HCT116 (cell line): ENCODE measurements at regions not wholly inside any gene's neighbourhood (a gene's known extent, or its start where the extent isn't known, plus 50 kb on each side); places are given as distances from the start of the nearest gene placed in this dataset.

Source experiments
- ATAC-seq: fragments of 200-7000 bp; cut with Tn5 transposase; 2 replicates; pipeline ENCODE4 v1.9.1; 2020; ENCODE audit warnings: mild to moderate bottlenecking, moderate library complexity
- BruUV-seq: library from RNA; stranded (reverse); fragments of 400-500 nt; replicated peaks from 2 replicates; lab custom pipeline; 2021; lab: Mats Ljungman, UMichigan
- CTCF ChIA-PET: fragments of 300-600 bp; sonication (Branson Sonifier 250); formaldehyde crosslinking; loops from one replicate; lab custom pipeline; 2021; ENCODE audit warnings: antibody characterized with exemption; lab: Charles Lee
- POLR2A ChIA-PET: fragments of 300-600, 350-600 bp; sonication (Branson Sonifier 250); formaldehyde crosslinking; loops from one replicate; lab custom pipeline; 2021; ENCODE audit warnings: antibody characterized with exemption; lab: Charles Lee
- RAD21 ChIA-PET, 2 experiments: fragments of 300-600 bp; sonication (Branson Sonifier 250); formaldehyde crosslinking; loops; one replicate each; lab custom pipeline; 2023; ENCODE audit warnings: low total read pairs in 2 of 2; ENCODE audit not compliant: uncharacterized antibody in 2 of 2, unreplicated experiment in 2 of 2, low non-redundant PET in 1 of 2; lab: Charles Lee
- DNase-seq: peaks from one replicate; pipeline ENCODE4 v3.0.0-alpha.2; 2010; ENCODE audit warnings: low read depth, low spot score
- H2AFZ ChIP-seq: fragments of 200-600 bp; shearing (Covaris generic), sonication (generic); 2 replicates; pipeline ENCODE4 v1.6.1; 2017; ENCODE audit warnings: low read depth, mixed run types, mixed read lengths, antibody characterized with exemption, low read length; ENCODE audit not compliant: poor library complexity, severe bottlenecking
- H3K27ac ChIP-seq: 2 replicates; pipeline ENCODE4 v1.5.1; 2012; ENCODE audit warnings: low read depth, low read length
- H3K27me3 ChIP-seq: fragments of 200-600 bp; sonication (generic); 2 replicates; pipeline ENCODE4 v1.6.1; 2016; ENCODE audit warnings: mixed run types, low read length, mixed read lengths; ENCODE audit not compliant: insufficient read depth
- H3K36me3 ChIP-seq, 2 experiments: fragments of 200-500 bp in 1 of 2; fragments of 200-600 bp in 1 of 2; sonication (Bioruptor generic) in 1 of 2; sonication (generic) in 1 of 2; 2 replicates each; pipeline versions ENCODE4 v1.5.1 to v1.6.1; 2014 to 2016; ENCODE audit warnings: low read length in 2 of 2, inconsistent platforms in 1 of 2, mixed read lengths in 1 of 2, mixed run types in 1 of 2; ENCODE audit not compliant: insufficient read depth in 2 of 2, control insufficient read depth in 1 of 2
- H3K4me1 ChIP-seq, 2 experiments: fragments of 200-600 bp in 1 of 2; sonication (generic) in 1 of 2; 2 replicates each; pipeline versions ENCODE4 v1.5.1 to v1.6.1; 2012 to 2017; ENCODE audit warnings: low read length in 2 of 2, inconsistent platforms in 1 of 2, mild to moderate bottlenecking in 1 of 2, mixed read lengths in 1 of 2, mixed run types in 1 of 2, moderate library complexity in 1 of 2; ENCODE audit not compliant: insufficient read depth in 2 of 2, control insufficient read depth in 1 of 2
- H3K4me2 ChIP-seq: fragments of 200-600 bp; sonication (generic); 2 replicates; pipeline ENCODE4 v1.6.1; 2017; ENCODE audit warnings: mixed run types, low read length, mixed read lengths
- H3K4me3 ChIP-seq, 2 experiments: fragments of 200-600 bp in 1 of 2; sonication (generic) in 1 of 2; replicated peaks in 1 of 2; 2 replicates each; pipeline ENCODE4 v1.5.1; 2011 to 2016; ENCODE audit warnings: low read length in 2 of 2, control low read depth in 1 of 2, low read depth in 1 of 2, mild to moderate bottlenecking in 1 of 2, mixed read lengths in 1 of 2, mixed run types in 1 of 2
- H3K79me2 ChIP-seq: fragments of 200-600 bp; sonication (generic); 2 replicates; pipeline ENCODE4 v1.6.1; 2017; ENCODE audit warnings: mild to moderate bottlenecking, mixed run types, low read length, moderate library complexity, mixed read lengths; ENCODE audit not compliant: insufficient read depth
- H3K9ac ChIP-seq: fragments of 200-600 bp; sonication (generic); 2 replicates; pipeline ENCODE4 v1.6.1; 2016; ENCODE audit warnings: low read length, mixed read lengths
- H3K9me2 ChIP-seq: fragments of 200-600 bp; sonication (generic), shearing (Covaris generic); 2 replicates; pipeline ENCODE4 v1.6.1; 2017; ENCODE audit warnings: mixed run types, mild to moderate bottlenecking, moderate library complexity; ENCODE audit not compliant: insufficient read depth
- H3K9me3 ChIP-seq, 2 experiments: fragments of 200-500 bp in 1 of 2; fragments of 200-600 bp in 1 of 2; sonication (Bioruptor generic) in 1 of 2; sonication (generic) in 1 of 2; 2 replicates each; pipeline ENCODE4 v1.6.1; 2014 to 2017; ENCODE audit warnings: low read length in 2 of 2, mixed read lengths in 2 of 2, inconsistent platforms in 1 of 2, low read depth in 1 of 2, mild to moderate bottlenecking in 1 of 2, mixed run types in 1 of 2, moderate library complexity in 1 of 2; ENCODE audit not compliant: control insufficient read depth in 1 of 2, insufficient read depth in 1 of 2
- H4K20me1 ChIP-seq: fragments of 200-600 bp; sonication (generic), shearing (Covaris generic); 2 replicates; pipeline ENCODE4 v1.6.1; 2017; ENCODE audit warnings: mixed run types, mild to moderate bottlenecking, moderate library complexity; ENCODE audit not compliant: insufficient read depth
- ATF3 ChIP-seq: IDR thresholded peaks from 2 replicates; pipeline ENCODE4 v1.6.1; 2012
- CEBPB ChIP-seq: IDR thresholded peaks from 2 replicates; pipeline ENCODE4 v1.6.1; 2012; ENCODE audit warnings: low read depth
- CTCF ChIP-seq, 3 experiments: fragments of 200-600 bp in 1 of 3; sonication (generic) in 1 of 3; IDR thresholded peaks in 2 of 3; conservative IDR thresholded peaks in 1 of 3; 2 replicates each; pipeline ENCODE4 v1.5.1; 2012 to 2017; ENCODE audit warnings: low read depth in 2 of 3, low read length in 2 of 3, antibody characterized with exemption in 1 of 3, borderline replicate concordance in 1 of 3, control low read depth in 1 of 3, mild to moderate bottlenecking in 1 of 3, mixed read lengths in 1 of 3, mixed run types in 1 of 3, moderate library complexity in 1 of 3; ENCODE audit not compliant: insufficient read depth in 1 of 3
- EGR1 ChIP-seq: IDR thresholded peaks from 2 replicates; pipeline ENCODE4 v1.6.1; 2012; ENCODE audit warnings: low read depth
- ELF1 ChIP-seq: IDR thresholded peaks from 2 replicates; pipeline ENCODE4 v1.6.1; 2012; ENCODE audit warnings: low read depth, borderline replicate concordance
- EZH2 ChIP-seq: fragments of 200-600 bp; sonication (generic); IDR thresholded peaks from 2 replicates; pipeline ENCODE4 v1.6.1; 2017; ENCODE audit warnings: antibody characterized with exemption, mixed run types
- EZH2phosphoT487 ChIP-seq: fragments of 200-600 bp; IDR thresholded peaks from 2 replicates; pipeline ENCODE4 v1.6.1; 2018; ENCODE audit warnings: antibody characterized with exemption, borderline replicate concordance
- FOSL1 ChIP-seq: IDR thresholded peaks from 2 replicates; pipeline ENCODE4 v1.6.1; 2012; ENCODE audit warnings: low read depth
- JUND ChIP-seq: IDR thresholded peaks from 2 replicates; pipeline ENCODE4 v1.6.1; 2012
- POLR2A ChIP-seq: IDR thresholded peaks from 2 replicates; pipeline ENCODE4 v1.7.0; 2011; ENCODE audit warnings: borderline replicate concordance; ENCODE audit not compliant: insufficient read depth, insufficient read length; ENCODE audit errors: extremely low read depth
- RAD21 ChIP-seq: IDR thresholded peaks from 2 replicates; pipeline ENCODE4 v1.6.1; 2012; ENCODE audit warnings: low read depth, mild to moderate bottlenecking
- REST ChIP-seq: IDR thresholded peaks from 2 replicates; pipeline ENCODE4 v1.6.1; 2012; ENCODE audit warnings: low read depth
- SIN3A ChIP-seq: IDR thresholded peaks from 2 replicates; pipeline ENCODE4 v1.6.1; 2012; ENCODE audit warnings: low read depth
- SP1 ChIP-seq: IDR thresholded peaks from 2 replicates; pipeline ENCODE4 v1.6.1; 2012; ENCODE audit warnings: low read depth
- SRF ChIP-seq: IDR thresholded peaks from 2 replicates; pipeline ENCODE4 v1.6.1; 2012; ENCODE audit warnings: low read depth
- TCF7L2 ChIP-seq: IDR thresholded peaks from 2 replicates; pipeline ENCODE4 v1.7.0; 2011; ENCODE audit warnings: borderline replicate concordance, inconsistent platforms; ENCODE audit not compliant: insufficient read depth, insufficient read length; ENCODE audit errors: extremely low read depth
- YY1 ChIP-seq: IDR thresholded peaks from 2 replicates; pipeline ENCODE4 v1.6.1; 2011; ENCODE audit warnings: low read length, low read depth, moderate library complexity, mild to moderate bottlenecking; ENCODE audit not compliant: insufficient replicate concordance; ENCODE audit errors: extremely low read depth
- ZBTB33 ChIP-seq: IDR thresholded peaks from 2 replicates; pipeline ENCODE4 v1.6.1; 2011; ENCODE audit warnings: mild to moderate bottlenecking, low read length, moderate library complexity; ENCODE audit not compliant: insufficient replicate concordance; ENCODE audit errors: extremely low read depth
- ZFX ChIP-seq: fragments of 450-650 bp; IDR thresholded peaks from 2 replicates; pipeline ENCODE4 v1.6.1; 2017
- intact Hi-C: fragments of 100-400 bp; cut with micrococcal nuclease; formaldehyde crosslinking; loops from 2 replicates; pipeline ENCODE4 v1.10.0; 2022

GRCh38 chr6:91538622-91539021 lies 951.8 kb upstream of the MAP3K7 start:
- no peak overlapping the region for H3K9ac ChIP-seq
- no peak overlapping the region for H3K4me2 ChIP-seq
- intact Hi-C loops, result no loop called here
- H3K27me3 ChIP-seq, result no peaks in the 10 kb centered on the region
- RAD21 ChIA-PET, result no interaction called here
- H3K9me2 ChIP-seq, result no peaks in the 10 kb centered on the region
- H3K9me3 ChIP-seq, result peaks cover 4 to 8% of the 10 kb centered on the region in 2 experiments; a peak in 2 of 4 replicates
- no peak overlapping the region for H2AFZ ChIP-seq
- H3K79me2 ChIP-seq, result no peaks in the 10 kb centered on the region
- TF ChIP-seq TCF7L2, result no peak
- no peak for TF ChIP-seq CEBPB
- TF ChIP-seq ELF1, result no peak
- TF ChIP-seq EGR1, result no peak
- no peak for TF ChIP-seq SRF
- TF ChIP-seq YY1, result no peak
- TF ChIP-seq EZH2, result no peak
- no peak for TF ChIP-seq RAD21
- no peak for TF ChIP-seq ZFX
- no peak for TF ChIP-seq POLR2A
- no peak for TF ChIP-seq EZH2phosphoT487
- no peak for TF ChIP-seq ATF3
- TF ChIP-seq FOSL1, result no peak
- TF ChIP-seq SP1, result no peak
- no peak for TF ChIP-seq CTCF (IDR thresholded peaks at IDR 0.05 in 2 of 3, conservative IDR thresholded peaks at IDR 0.05 in 1 of 3; ENCODE audit: borderline replicate concordance in 1 of 3, insufficient read depth in 1 of 3, low read depth in 2 of 3, low read length in 2 of 3)
- no peak for TF ChIP-seq JUND
- TF ChIP-seq SIN3A, result no peak
- TF ChIP-seq REST, result no peak
- TF ChIP-seq ZBTB33, result no peak
- DNase-seq (no peak), ATAC-seq (no peak)
- H3K27ac ChIP-seq, result no peak overlapping the region
- no peak overlapping the region for H3K4me3 ChIP-seq
- no peaks in the 10 kb centered on the region for H4K20me1 ChIP-seq
- H3K36me3 ChIP-seq, result no peaks in the 10 kb centered on the region
- CTCF ChIA-PET, result no interaction called here
- H3K4me1 ChIP-seq, result no peaks in the 10 kb centered on the region
- POLR2A ChIA-PET, result no interaction called here
- BruUV-seq, result no TSS peak
